Kidney epithelial cell (primary cell): ENCODE measurements at regions not wholly inside any gene's neighbourhood (a gene's known extent, or its start where the extent isn't known, plus 50 kb on each side); places are given as distances from the start of the nearest gene placed in this dataset.

Experiments used
- DNase-seq: peaks from one replicate; pipeline ENCODE4 v3.0.0-alpha.2; 2010; ENCODE audit warnings: low read depth
- H3K27me3 ChIP-seq: 2 replicates; pipeline ENCODE4 v1.6.0; 2011; ENCODE audit warnings: low read length; ENCODE audit not compliant: control insufficient read depth, insufficient read depth
- H3K36me3 ChIP-seq: 2 replicates; pipeline ENCODE4 v1.5.1; 2011; ENCODE audit warnings: low read length; ENCODE audit not compliant: control insufficient read depth, insufficient read depth
- H3K4me3 ChIP-seq: 2 replicates; pipeline ENCODE4 v1.5.1; 2011; ENCODE audit warnings: low read depth, mild to moderate bottlenecking, control low read depth, low read length
- TF ChIP-seq, protein P1 (sequence below): IDR thresholded peaks from 2 replicates; pipeline ENCODE4 v1.5.1; 2011; ENCODE audit warnings: mild to moderate bottlenecking, moderate library complexity, low read length, control low read depth, inconsistent platforms; ENCODE audit not compliant: insufficient read depth, poor library complexity, severe bottlenecking

DNA sequence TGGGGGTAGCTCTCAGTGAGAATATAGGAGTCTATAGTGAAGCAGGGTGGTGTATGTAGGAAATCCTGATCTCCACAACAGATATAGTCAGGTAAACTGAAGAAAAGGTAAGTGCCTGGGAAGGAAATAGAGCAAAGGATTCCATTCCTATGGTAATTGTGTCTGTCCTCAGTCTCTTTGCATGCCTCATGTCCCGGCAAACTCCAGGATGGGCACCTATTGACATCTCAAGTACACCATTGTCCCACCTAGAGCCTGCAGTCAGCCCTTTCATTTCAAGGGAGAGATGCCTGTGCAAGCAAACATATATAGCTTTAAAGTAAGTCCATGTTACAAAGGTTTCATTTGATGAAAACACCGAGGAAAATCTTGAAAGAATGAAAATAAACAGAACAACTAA is 257.7 kb upstream of the AZI2 start:
- TF ChIP-seq, protein P1, sequence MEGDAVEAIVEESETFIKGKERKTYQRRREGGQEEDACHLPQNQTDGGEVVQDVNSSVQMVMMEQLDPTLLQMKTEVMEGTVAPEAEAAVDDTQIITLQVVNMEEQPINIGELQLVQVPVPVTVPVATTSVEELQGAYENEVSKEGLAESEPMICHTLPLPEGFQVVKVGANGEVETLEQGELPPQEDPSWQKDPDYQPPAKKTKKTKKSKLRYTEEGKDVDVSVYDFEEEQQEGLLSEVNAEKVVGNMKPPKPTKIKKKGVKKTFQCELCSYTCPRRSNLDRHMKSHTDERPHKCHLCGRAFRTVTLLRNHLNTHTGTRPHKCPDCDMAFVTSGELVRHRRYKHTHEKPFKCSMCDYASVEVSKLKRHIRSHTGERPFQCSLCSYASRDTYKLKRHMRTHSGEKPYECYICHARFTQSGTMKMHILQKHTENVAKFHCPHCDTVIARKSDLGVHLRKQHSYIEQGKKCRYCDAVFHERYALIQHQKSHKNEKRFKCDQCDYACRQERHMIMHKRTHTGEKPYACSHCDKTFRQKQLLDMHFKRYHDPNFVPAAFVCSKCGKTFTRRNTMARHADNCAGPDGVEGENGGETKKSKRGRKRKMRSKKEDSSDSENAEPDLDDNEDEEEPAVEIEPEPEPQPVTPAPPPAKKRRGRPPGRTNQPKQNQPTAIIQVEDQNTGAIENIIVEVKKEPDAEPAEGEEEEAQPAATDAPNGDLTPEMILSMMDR, result no peak
- no peaks in the 10 kb centered on the region for H3K27me3 ChIP-seq

DNA sequence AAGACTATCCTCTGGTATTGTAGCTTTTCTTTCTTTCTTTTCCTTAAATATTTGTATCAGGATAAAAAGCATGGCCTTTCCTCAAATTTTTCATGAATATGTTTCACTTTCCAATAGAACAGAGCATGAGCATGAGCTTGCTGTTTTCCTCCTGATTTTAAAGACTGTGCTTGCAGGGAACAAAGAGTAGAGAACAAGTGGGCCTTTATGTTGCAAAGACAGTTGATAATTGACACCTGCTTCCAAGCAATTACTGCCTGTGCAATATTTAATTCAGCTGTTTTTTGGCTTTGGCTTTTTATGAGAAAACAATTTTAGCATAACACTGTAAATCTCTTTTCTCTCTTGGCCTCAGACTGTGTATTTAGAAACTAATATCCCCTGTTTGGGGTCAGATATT is 263.6 kb upstream of the AZI2 start:
- DNase-seq, result no peak
- TF ChIP-seq, protein P1, result no peak
- no peaks in the 10 kb centered on the region for H3K36me3 ChIP-seq
- H3K27me3 ChIP-seq, result no peaks in the 10 kb centered on the region
- no peak overlapping the region for H3K4me3 ChIP-seq

More for the DNA sequence above, 257.7 kb upstream of the AZI2 start:
- H3K36me3 ChIP-seq, result no peaks in the 10 kb centered on the region
- no peak for DNase-seq
- H3K4me3 ChIP-seq, result no peak overlapping the region

DNA sequence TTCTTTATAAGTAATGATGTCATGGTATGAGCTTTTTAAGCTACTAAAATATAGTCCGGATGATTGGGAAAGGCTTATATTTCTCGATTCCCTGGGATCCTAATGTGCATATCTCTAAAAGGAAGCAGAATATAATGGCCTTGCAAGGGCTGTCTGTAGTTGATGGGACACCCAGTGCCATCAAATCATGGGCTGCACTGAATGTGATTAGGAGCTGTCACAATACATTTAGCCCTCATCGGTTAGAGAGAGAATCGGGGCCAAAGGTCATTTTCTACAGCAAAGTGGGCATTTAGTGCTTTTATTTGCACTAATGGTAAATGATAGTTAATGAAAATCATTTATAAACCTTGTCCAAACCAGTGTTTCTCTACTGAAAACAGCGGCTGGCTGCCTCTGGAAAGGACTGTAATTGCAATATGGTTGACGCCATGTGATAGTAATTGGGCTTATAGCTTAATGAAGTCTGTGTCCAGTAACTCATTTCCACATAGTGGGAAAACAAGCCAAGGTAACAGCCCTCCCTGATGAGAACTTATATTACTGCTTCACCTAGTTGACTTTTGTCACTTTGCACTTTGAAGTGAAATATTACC is 265.0 kb upstream of the AZI2 start:
- Histone ChIP-seq H3K36me3 (no peaks in the 10 kb centered on the region), H3K4me3 (no peak overlapping the region), H3K27me3 (no peaks in the 10 kb centered on the region)
- TF ChIP-seq, protein P1, result no peak
- no peak for DNase-seq

DNA sequence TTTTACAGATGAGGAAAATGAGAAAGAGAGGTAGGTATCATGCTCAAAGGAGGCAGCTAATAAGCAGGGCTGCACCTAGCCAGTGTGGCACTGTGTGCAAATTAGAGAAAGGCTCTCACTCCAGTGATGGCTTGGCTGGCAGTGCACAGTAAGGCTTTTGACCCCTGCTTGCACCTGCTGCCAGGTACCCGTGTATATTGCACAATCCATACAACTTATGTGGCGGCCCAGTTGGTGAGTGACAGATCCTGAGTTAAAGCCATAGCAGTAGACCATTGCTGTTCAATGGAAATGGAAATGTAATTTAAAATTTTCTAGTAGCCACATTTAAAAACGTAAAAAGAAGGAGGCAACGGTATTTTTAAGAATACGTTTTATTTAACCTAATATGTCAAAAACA is 266.4 kb upstream of the AZI2 start:
- Histone ChIP-seq H3K4me3 (no peak overlapping the region), H3K36me3 (no peaks in the 10 kb centered on the region), H3K27me3 (no peaks in the 10 kb centered on the region)
- TF ChIP-seq, protein P1, result no peak
- no peak for DNase-seq

DNA sequence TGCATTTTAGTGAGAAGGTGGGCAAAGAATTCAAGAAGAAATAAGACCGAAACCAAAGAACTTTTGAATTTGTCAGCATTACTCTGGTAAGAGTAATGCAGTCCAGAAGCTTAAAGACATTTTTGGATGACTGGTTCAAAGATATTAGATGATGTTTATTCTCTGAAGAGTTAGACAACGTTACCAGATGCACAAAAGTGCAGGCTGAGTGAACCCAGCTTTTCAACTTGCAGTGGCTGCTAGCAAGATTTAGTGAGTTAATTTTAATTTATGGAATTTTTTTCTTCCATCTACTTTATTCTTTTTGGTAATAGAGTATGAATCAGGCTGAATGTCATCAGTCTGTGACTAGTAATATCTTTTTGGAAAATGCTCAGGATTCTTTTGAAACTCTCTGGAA is 267.3 kb upstream of the AZI2 start:
- H3K27me3 ChIP-seq, result no peaks in the 10 kb centered on the region
- no peak overlapping the region for H3K4me3 ChIP-seq
- TF ChIP-seq, protein P1, result no peak
- H3K36me3 ChIP-seq, result no peaks in the 10 kb centered on the region
- no peak for DNase-seq

DNA sequence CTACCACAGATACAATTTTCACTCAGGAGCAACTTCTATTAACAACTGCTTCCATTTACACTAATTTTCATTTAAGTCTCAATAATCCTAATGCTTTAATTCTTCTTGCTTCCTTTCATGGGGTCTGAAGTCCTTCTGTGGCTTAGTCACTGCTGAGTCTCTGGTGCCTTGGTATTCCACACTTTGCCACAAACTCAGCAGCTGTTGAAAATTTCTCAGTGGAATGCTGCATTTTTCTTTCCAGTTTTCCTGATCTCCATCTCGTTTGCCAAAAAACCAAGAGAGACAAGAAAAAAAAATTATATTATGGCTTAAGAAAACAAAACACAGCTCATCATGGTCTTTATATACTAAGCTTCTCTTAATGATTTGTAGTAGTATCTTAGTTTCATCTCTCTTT is 269.2 kb upstream of the AZI2 start:
- no peak for DNase-seq
- H3K36me3 ChIP-seq, result no peaks in the 10 kb centered on the region
- no peaks in the 10 kb centered on the region for H3K27me3 ChIP-seq
- H3K4me3 ChIP-seq, result no peak overlapping the region
- TF ChIP-seq, protein P1, result no peak
